ENCODE measurements at regions not wholly inside any gene's neighbourhood (a gene's known extent, or its start where the extent isn't known, plus 50 kb on each side); places are given as distances from the start of the nearest gene placed in this dataset.

GRCh38 chr6:22383016-22383415 lies 86.2 kb upstream of the PRL start:
- Histone ChIP-seq H3K4me3 (ENCODE audit: low read depth in 1 of 3, low read length in 3 of 3) (no peak overlapping the region), H3K27me3 (ENCODE audit: control insufficient read depth in 4 of 4, insufficient read depth in 4 of 4, low read length in 3 of 4) (no peaks in the 10 kb centered on the region), H3K9me3 (ENCODE audit: control insufficient read depth in 4 of 4, low read length in 3 of 4) (peaks cover 0 to 2% (median 0%) of the 10 kb centered on the region in 4 donors), H3K27ac (ENCODE audit: low read depth in 1 of 2, low read length in 2 of 2) (no peak overlapping the region), H3K36me3 (ENCODE audit: control insufficient read depth in 4 of 4, insufficient read depth in 3 of 4, low read depth in 1 of 4, low read length in 3 of 4) (no peaks in the 10 kb centered on the region), H3K4me1 (ENCODE audit: control insufficient read depth in 4 of 4, insufficient read depth in 4 of 4, low read length in 3 of 4) (no peaks in the 10 kb centered on the region), H3K9ac (ENCODE audit: low read depth in 1 of 2, low read length in 2 of 2) (no peak overlapping the region)
- WGBS: 89% methylated on average over 6 of the region's 6 CpGs
- TF ChIP-seq RAD21 (IDR thresholded peaks at IDR 0.05) (no peak), FOXA2 (IDR thresholded peaks at IDR 0.05) (no peak), RXRA (IDR thresholded peaks at IDR 0.05) (no peak), ATF3 (IDR thresholded peaks at IDR 0.05) (no peak), SP1 (IDR thresholded peaks at IDR 0.05) (no peak), REST (IDR thresholded peaks at IDR 0.05) (no peak), TAF1 (conservative IDR thresholded peaks at IDR 0.05) (no peak), CTCF (IDR thresholded peaks at IDR 0.05; ENCODE audit: low read depth, low read length, missing input control) (no peak), HNF4A (conservative IDR thresholded peaks at IDR 0.05) (no peak), YY1 (IDR thresholded peaks at IDR 0.05) (no peak), ZBTB33 (IDR thresholded peaks at IDR 0.05) (no peak), FOXA1 (IDR thresholded peaks at IDR 0.05) (no peak), HNF4G (IDR thresholded peaks at IDR 0.05) (no peak), EGR1 (IDR thresholded peaks at IDR 0.05; ENCODE audit: low read depth in 2 of 2) (no peak), JUND (IDR thresholded peaks at IDR 0.05) (no peak), NR2F2 (IDR thresholded peaks at IDR 0.05) (no peak), MAX (IDR thresholded peaks at IDR 0.05) (no peak), GABPA (IDR thresholded peaks at IDR 0.05 in 1 of 2, conservative IDR thresholded peaks at IDR 0.05 in 1 of 2) (no peak)
- DNase-seq (ENCODE audit: low spot score): no peak
